ENCODE measurements at regions not wholly inside any gene's neighbourhood (a gene's known extent, or its start where the extent isn't known, plus 50 kb on each side); places are given as distances from the start of the nearest gene placed in this dataset. TPM values are rescaled to one million over a fixed set of nuclear protein-coding genes. Genes with fewer than 3 reads are reported as not detected.

GRCh38 chr7:131606346-131607290, 50.2 kb upstream of the PODXL start:
- Mint-ChIP-seq H3K4me3 (no peak overlapping the region), H3K27ac (no peak overlapping the region), H3K4me1 (no peaks in the 10 kb centered on the region), H3K9me3 (ENCODE audit: insufficient read depth) (no peaks in the 10 kb centered on the region), H3K27me3 (peaks cover 29% of the 10 kb centered on the region)
- intact Hi-C loops (cut with micrococcal nuclease) = no loop called here
- no peak for ATAC-seq (ENCODE audit: low read depth)
- Histone ChIP-seq H4K20me1 (ENCODE audit: control insufficient read depth, insufficient read depth, low read length, poor library complexity, severe bottlenecking) (no peaks in the 10 kb centered on the region), H3K4me2 (replicated peaks; ENCODE audit: low read depth, low read length, poor library complexity, severe bottlenecking) (no peak overlapping the region), H3K27ac (ENCODE audit: low read length in 2 of 2) (no peak overlapping the region), H3K4me1 (ENCODE audit: control insufficient read depth in 2 of 2, insufficient read depth in 2 of 2, low read length in 2 of 2) (no peaks in the 10 kb centered on the region), H3K79me2 (ENCODE audit: control insufficient read depth, insufficient read depth, low read length) (no peaks in the 10 kb centered on the region), H2AFZ (ENCODE audit: insufficient read depth, low read depth, low read length, poor library complexity, severe bottlenecking) (no peak overlapping the region), H3K27me3 (replicated peaks in 1 of 4; ENCODE audit: control extremely low read depth in 1 of 4, control insufficient read depth in 3 of 4, insufficient read depth in 4 of 4, low read length in 3 of 4) (peaks cover 0 to 7% (median 0%) of the 10 kb centered on the region in 4 experiments), H3K9me3 (ENCODE audit: control extremely low read depth in 1 of 3, control insufficient read depth in 2 of 3, insufficient read depth in 1 of 3, low read length in 2 of 3) (peaks cover 0 to 3% (median 0%) of the 10 kb centered on the region in 3 donors), H3K9ac (ENCODE audit: low read length) (no peak overlapping the region), H3K4me3 (ENCODE audit: control extremely low read depth in 1 of 5, extremely low read depth in 1 of 5, insufficient read depth in 1 of 5, low read depth in 2 of 5, low read length in 4 of 5) (no peak overlapping the region), H3K36me3 (replicated peaks in 1 of 2; ENCODE audit: control extremely low read depth in 1 of 2, control insufficient read depth in 1 of 2, extremely low read depth in 1 of 2, insufficient read depth in 2 of 2, low read length in 1 of 2) (no peaks in the 10 kb centered on the region)
- 82% methylated on average over 11 of the region's 11 CpGs for WGBS (ENCODE audit: insufficient coverage)
- DNase-seq = no peak
- POLR2A ChIA-PET = no interaction called here
- CTCF ChIA-PET = no interaction called here
- no peak for TF ChIP-seq EZH2 (IDR thresholded peaks at IDR 0.05; ENCODE audit: borderline replicate concordance, insufficient read depth, low read depth, low read length, poor library complexity, severe bottlenecking)
- no peak for TF ChIP-seq CTCF (IDR thresholded peaks at IDR 0.05)

Small RNA genes lying in the stretch of these regions (small RNA-seq; reads per million reads assigned to genes)
- gene AC009518.3 (ENCODE audit: insufficient read length, low read depth, low replicate concordance) = not detected
